ENCODE measurements at regions not wholly inside any gene's neighbourhood (a gene's known extent, or its start where the extent isn't known, plus 50 kb on each side); places are given as distances from the start of the nearest gene placed in this dataset.

GRCh38 chr6:79788756-79789155 is 157.6 kb downstream of the SH3BGRL2 start:
- TF ChIP-seq EZH2 (IDR thresholded peaks at IDR 0.05; ENCODE audit: borderline replicate concordance, low read length) (no peak), CTCF (IDR thresholded peaks at IDR 0.05; ENCODE audit: low read length) (no peak)
